ENCODE measurements at regions not wholly inside any gene's neighbourhood (a gene's known extent, or its start where the extent isn't known, plus 50 kb on each side); places are given as distances from the start of the nearest gene placed in this dataset.
"Not testable (repeated sequence)": the region's sequence is repeated elsewhere in the genome, so short reads cannot be mapped to it uniquely, and the experiment has no call there.

DNA sequence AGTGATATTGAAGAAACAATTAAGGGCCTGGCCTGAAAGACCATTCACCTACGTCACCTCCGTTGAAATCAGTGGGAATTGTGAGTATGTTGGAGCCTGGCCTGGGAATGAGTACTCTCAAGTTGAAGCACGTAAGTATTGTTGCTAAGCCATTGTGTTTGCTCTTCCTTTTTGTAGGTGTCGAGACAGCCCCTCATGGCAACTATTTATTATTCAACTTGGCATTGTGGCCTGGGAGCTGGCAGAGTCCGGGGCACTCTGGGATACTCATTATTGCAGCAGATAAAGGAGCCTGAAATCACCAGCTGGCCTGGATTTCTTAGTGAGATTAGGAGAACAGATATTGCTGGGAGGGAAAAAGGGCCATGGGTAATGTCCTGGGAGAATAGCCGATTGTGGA lies 147.4 kb downstream of the C12orf75 start:
- H3K4me3 ChIP-seq (replicated peaks in 1 of 2; ENCODE audit: low read depth in 2 of 2, low read length in 2 of 2): no peak overlapping the region
- TF ChIP-seq, protein P1, sequence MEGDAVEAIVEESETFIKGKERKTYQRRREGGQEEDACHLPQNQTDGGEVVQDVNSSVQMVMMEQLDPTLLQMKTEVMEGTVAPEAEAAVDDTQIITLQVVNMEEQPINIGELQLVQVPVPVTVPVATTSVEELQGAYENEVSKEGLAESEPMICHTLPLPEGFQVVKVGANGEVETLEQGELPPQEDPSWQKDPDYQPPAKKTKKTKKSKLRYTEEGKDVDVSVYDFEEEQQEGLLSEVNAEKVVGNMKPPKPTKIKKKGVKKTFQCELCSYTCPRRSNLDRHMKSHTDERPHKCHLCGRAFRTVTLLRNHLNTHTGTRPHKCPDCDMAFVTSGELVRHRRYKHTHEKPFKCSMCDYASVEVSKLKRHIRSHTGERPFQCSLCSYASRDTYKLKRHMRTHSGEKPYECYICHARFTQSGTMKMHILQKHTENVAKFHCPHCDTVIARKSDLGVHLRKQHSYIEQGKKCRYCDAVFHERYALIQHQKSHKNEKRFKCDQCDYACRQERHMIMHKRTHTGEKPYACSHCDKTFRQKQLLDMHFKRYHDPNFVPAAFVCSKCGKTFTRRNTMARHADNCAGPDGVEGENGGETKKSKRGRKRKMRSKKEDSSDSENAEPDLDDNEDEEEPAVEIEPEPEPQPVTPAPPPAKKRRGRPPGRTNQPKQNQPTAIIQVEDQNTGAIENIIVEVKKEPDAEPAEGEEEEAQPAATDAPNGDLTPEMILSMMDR (IDR thresholded peaks at IDR 0.05; ENCODE audit: low read depth, low read length): no peak
- DNase-seq (ENCODE audit: low read depth in 2 of 2): no peak

DNA sequence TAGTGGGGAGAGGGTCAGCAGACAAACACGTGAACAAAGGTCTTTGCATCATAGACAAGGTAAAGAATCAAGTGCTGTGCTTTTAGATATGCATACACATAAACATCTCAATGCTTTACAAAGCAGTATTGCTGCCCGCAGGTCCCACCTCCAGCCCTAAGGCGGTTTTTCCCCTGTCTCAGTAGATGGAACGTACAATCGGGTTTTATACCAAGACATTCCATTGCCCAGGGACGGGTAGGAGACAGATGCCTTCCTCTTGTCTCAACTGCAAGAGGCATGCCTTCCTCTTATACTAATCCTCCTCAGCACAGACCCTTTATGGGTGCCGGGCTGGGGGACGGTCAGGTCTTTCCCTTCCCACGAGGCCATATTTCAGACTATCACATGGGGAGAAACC lies 148.3 kb downstream of the C12orf75 start:
- not testable (repeated sequence) for H3K4me3 ChIP-seq (replicated peaks in 1 of 2; ENCODE audit: low read depth in 2 of 2, low read length in 2 of 2); DNase-seq (ENCODE audit: low read depth in 2 of 2)

DNA sequence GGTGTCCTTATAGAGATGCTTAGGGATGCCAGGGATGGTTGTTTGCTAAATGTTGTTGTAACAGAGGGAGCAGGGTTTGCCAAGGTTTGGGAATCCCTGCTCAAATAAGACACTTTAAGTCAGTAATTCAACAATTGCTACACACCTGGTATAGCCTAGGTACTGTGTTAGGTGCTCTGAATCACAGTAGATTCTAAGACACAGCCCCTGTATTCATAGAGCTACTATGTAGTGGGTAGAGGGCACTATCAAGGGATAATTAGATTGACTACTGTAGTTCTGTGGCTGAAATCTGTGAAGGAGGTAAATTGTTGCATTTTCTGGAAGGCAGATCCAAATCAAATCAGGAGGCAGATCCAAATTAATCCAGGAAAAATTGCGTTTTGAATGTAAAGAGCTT lies 149.2 kb downstream of the C12orf75 start:
- DNase-seq (ENCODE audit: low read depth in 2 of 2): no peak
- TF ChIP-seq, protein P1 (IDR thresholded peaks at IDR 0.05; ENCODE audit: low read depth, low read length): no peak
- no peak overlapping the region for H3K4me3 ChIP-seq (replicated peaks in 1 of 2; ENCODE audit: low read depth in 2 of 2, low read length in 2 of 2)

DNA sequence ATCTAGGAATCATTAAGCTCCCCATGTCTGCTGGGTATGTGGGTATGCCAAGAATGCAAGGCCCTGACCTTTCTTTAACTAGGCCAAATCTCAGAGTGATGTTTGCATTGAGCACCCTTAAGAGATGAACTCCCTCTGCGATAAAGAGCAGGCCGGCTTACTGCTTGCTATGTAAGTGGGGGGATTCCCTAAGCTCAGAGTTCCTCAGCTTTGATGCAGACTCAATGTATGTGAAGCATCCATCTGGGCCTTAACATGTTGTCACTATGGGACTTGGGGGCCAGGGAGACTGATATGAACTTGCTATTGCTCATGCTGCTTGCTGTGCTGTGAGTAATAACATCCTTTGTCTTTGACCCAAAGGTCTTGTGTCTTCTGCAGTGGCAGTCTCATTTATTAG lies 149.7 kb downstream of the C12orf75 start:
- DNase-seq (ENCODE audit: low read depth in 2 of 2): peak in 1 of 2 donors; percentile 67
- H3K4me3 ChIP-seq (replicated peaks in 1 of 2; ENCODE audit: low read depth in 2 of 2, low read length in 2 of 2): no peak overlapping the region
- TF ChIP-seq, protein P1 (IDR thresholded peaks at IDR 0.05; ENCODE audit: low read depth, low read length): no peak

DNA sequence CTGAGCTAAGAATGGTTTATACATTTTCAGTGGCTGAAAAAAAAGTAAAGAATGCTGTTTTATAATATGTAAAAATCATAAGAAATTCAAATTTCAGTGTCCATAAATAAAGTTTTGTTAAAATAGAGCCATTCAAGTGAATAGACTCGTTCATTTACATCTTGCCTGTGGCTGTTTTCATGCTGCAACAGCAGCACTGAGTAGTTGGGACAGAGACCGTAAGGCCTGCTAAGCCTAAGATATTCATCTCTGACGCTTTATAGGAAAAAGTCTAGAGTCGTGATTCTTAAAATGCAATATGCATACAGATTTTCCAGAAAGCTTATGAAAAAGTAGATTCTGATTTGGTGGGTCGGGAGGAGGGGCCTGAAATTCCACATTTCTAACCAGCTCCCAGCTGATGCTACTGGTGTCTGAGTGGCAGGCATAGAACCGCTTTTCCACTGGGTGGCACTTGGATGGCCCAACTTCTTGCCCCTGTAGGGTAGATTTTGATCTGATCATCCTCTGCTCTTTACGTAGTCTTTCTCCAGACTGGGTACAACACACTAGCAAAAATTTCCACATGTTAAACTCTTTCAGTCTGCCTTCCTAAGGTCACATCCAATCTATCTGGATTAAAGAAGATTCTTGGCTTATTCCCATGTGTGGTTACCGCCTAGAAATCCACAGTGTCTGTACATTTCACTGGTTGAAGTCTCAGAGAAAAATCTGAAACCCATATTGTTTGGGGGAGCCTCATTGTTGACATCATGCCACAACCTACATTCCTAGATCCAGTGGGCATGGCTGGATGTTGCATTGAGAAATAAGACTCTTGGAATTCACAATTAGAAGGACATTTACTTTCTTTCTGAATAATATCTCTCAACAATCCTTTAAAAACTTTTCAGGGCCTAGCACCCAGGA lies 151.2 kb downstream of the C12orf75 start:
- DNase-seq (ENCODE audit: low read depth in 2 of 2): no peak
- TF ChIP-seq, protein P1 (IDR thresholded peaks at IDR 0.05; ENCODE audit: low read depth, low read length): no peak
- H3K4me3 ChIP-seq (replicated peaks in 1 of 2; ENCODE audit: low read depth in 2 of 2, low read length in 2 of 2): no peak overlapping the region

DNA sequence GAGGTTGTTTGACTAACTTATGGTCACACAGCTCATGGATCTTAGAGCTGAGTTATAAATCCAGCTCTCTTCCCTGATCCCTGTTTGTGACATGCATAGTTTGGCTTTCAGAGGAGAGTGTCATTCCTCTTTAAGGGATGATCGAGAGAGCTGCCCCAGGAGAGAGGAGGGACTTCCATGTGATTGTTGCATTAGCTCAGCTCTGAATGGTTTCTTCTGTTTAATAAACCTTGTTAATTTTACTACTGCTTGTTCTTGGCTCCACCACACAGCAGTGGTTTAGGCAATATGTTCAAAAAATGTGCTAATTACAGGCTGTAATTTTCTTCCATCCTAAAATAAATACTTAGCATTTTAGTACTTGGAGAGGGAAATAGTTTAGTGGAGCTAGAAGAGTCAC lies 152.5 kb downstream of the C12orf75 start:
- TF ChIP-seq, protein P1 (IDR thresholded peaks at IDR 0.05; ENCODE audit: low read depth, low read length): no peak
- H3K4me3 ChIP-seq (replicated peaks in 1 of 2; ENCODE audit: low read depth in 2 of 2, low read length in 2 of 2): no peak overlapping the region
- no peak for DNase-seq (ENCODE audit: low read depth in 2 of 2)

DNA sequence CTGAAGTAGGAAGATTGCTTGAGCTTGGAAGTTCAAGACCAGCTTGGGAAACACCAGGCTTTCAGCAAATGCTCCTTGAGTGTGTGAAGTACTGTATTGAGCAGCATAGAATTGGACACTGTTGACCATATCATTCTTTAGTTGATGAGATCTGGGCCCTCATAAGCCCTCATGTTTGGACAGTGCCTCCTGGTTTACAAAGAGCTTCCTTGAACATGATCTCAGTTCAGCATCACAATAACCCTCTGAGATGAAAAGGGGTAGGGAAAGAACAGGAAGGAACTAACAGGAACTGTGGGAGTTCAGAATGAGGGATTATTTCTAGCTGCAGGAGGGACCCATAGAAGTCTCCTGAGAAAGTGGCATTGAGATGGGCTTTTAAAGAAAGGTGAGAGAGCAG lies 153.2 kb downstream of the C12orf75 start:
- no peak overlapping the region for H3K4me3 ChIP-seq (replicated peaks in 1 of 2; ENCODE audit: low read depth in 2 of 2, low read length in 2 of 2)
- TF ChIP-seq, protein P1 (IDR thresholded peaks at IDR 0.05; ENCODE audit: low read depth, low read length): no peak
- DNase-seq (ENCODE audit: low read depth in 2 of 2): no peak
